ENCODE measurements at regions not wholly inside any gene's neighbourhood (a gene's known extent, or its start where the extent isn't known, plus 50 kb on each side); places are given as distances from the start of the nearest gene placed in this dataset.

DNA sequence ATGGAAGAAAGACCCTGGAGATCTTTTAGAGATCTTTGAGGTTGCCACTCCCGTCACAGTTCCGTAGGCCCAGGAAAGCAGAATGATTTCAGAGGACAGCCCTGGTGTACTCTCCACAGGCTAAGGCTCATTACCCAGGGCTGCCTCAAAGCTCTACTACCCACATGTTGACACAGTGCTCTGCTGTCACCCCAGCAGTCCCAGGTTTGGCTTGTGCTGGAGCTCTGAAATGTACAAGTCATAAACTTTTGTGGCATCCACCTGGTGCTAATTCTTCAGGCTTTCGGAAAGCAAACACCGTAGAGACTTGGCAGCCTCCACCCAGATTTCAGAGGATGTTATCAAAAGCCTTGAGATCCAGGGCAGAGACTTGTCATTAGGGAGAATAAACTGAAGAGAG, 136.5 kb downstream of the MTRR start:
- H3K79me2 ChIP-seq (ENCODE audit: insufficient read depth, low read length), result no peaks in the 10 kb centered on the region
- no peaks in the 10 kb centered on the region for H3K36me3 ChIP-seq (replicated peaks in 1 of 2; ENCODE audit: control insufficient read depth in 1 of 2, insufficient read depth in 2 of 2, low read length in 2 of 2)
- no peak overlapping the region for H3K4me2 ChIP-seq (ENCODE audit: low read depth, low read length)
- TF ChIP-seq, protein P1, sequence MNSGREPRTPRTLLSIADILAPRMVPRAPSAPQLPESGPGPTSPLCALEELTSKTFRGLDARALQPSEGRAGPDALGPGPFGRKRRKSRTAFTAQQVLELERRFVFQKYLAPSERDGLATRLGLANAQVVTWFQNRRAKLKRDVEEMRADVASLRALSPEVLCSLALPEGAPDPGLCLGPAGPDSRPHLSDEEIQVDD (CRISPR knock-in tag; IDR thresholded peaks at IDR 0.05; ENCODE audit: borderline replicate concordance), result no peak
- no peak for TF ChIP-seq MED1 (CRISPR knock-in tag; IDR thresholded peaks at IDR 0.05)
- TF ChIP-seq RFX3 (CRISPR knock-in tag; IDR thresholded peaks at IDR 0.05), result no peak
- no peak for TF ChIP-seq NPAS2 (CRISPR knock-in tag; IDR thresholded peaks at IDR 0.05; ENCODE audit: borderline replicate concordance)
- TF ChIP-seq, protein P2, sequence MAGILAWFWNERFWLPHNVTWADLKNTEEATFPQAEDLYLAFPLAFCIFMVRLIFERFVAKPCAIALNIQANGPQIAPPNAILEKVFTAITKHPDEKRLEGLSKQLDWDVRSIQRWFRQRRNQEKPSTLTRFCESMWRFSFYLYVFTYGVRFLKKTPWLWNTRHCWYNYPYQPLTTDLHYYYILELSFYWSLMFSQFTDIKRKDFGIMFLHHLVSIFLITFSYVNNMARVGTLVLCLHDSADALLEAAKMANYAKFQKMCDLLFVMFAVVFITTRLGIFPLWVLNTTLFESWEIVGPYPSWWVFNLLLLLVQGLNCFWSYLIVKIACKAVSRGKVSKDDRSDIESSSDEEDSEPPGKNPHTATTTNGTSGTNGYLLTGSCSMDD (CRISPR knock-in tag; IDR thresholded peaks at IDR 0.05), result no peak
- TF ChIP-seq ZEB1 (IDR thresholded peaks at IDR 0.05; ENCODE audit: insufficient replicate concordance, low read depth), result no peak
- TF ChIP-seq RFX5 (IDR thresholded peaks at IDR 0.05; ENCODE audit: low read depth, low read length), result no peak
- TF ChIP-seq ATF1 (CRISPR knock-in tag; IDR thresholded peaks at IDR 0.05), result no peak
- TF ChIP-seq, protein P3, sequence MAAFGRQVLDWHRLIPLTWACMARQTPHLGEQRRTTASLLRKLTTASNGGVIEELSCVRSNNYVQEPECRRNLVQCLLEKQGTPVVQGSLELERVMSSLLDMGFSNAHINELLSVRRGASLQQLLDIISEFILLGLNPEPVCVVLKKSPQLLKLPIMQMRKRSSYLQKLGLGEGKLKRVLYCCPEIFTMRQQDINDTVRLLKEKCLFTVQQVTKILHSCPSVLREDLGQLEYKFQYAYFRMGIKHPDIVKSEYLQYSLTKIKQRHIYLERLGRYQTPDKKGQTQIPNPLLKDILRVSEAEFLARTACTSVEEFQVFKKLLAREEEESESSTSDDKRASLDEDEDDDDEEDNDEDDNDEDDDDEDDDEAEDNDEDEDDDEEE (CRISPR knock-in tag; IDR thresholded peaks at IDR 0.05), result no peak
- TF ChIP-seq, protein P4, sequence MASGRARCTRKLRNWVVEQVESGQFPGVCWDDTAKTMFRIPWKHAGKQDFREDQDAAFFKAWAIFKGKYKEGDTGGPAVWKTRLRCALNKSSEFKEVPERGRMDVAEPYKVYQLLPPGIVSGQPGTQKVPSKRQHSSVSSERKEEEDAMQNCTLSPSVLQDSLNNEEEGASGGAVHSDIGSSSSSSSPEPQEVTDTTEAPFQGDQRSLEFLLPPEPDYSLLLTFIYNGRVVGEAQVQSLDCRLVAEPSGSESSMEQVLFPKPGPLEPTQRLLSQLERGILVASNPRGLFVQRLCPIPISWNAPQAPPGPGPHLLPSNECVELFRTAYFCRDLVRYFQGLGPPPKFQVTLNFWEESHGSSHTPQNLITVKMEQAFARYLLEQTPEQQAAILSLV (CRISPR knock-in tag; IDR thresholded peaks at IDR 0.05; ENCODE audit: borderline replicate concordance), result no peak
- TF ChIP-seq KAT2B (IDR thresholded peaks at IDR 0.05; ENCODE audit: borderline replicate concordance, low read depth, low read length), result no peak
- TF ChIP-seq, protein P5, sequence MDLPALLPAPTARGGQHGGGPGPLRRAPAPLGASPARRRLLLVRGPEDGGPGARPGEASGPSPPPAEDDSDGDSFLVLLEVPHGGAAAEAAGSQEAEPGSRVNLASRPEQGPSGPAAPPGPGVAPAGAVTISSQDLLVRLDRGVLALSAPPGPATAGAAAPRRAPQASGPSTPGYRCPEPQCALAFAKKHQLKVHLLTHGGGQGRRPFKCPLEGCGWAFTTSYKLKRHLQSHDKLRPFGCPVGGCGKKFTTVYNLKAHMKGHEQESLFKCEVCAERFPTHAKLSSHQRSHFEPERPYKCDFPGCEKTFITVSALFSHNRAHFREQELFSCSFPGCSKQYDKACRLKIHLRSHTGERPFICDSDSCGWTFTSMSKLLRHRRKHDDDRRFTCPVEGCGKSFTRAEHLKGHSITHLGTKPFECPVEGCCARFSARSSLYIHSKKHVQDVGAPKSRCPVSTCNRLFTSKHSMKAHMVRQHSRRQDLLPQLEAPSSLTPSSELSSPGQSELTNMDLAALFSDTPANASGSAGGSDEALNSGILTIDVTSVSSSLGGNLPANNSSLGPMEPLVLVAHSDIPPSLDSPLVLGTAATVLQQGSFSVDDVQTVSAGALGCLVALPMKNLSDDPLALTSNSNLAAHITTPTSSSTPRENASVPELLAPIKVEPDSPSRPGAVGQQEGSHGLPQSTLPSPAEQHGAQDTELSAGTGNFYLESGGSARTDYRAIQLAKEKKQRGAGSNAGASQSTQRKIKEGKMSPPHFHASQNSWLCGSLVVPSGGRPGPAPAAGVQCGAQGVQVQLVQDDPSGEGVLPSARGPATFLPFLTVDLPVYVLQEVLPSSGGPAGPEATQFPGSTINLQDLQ (CRISPR knock-in tag; IDR thresholded peaks at IDR 0.05), result no peak
- TF ChIP-seq ZNF569 (CRISPR knock-in tag; IDR thresholded peaks at IDR 0.05; ENCODE audit: borderline replicate concordance), result no peak
- TF ChIP-seq, protein P6, sequence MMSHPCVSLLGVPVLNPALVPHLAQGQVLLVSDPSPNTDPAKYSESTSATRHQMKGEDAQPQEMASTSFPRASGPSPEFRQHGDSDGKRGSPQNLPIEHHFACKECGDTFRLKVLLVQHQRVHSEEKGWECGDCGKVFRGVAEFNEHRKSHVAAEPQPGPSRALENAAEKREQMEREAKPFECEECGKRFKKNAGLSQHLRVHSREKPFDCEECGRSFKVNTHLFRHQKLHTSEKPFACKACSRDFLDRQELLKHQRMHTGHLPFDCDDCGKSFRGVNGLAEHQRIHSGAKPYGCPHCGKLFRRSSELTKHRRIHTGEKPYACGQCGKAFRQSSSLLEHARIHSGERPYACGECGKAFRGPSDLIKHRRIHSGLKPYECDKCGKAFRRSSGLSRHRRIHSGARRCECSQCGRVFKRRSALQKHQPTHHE (CRISPR knock-in tag; IDR thresholded peaks at IDR 0.05; ENCODE audit: borderline replicate concordance), result no peak
- TF ChIP-seq, protein P7, sequence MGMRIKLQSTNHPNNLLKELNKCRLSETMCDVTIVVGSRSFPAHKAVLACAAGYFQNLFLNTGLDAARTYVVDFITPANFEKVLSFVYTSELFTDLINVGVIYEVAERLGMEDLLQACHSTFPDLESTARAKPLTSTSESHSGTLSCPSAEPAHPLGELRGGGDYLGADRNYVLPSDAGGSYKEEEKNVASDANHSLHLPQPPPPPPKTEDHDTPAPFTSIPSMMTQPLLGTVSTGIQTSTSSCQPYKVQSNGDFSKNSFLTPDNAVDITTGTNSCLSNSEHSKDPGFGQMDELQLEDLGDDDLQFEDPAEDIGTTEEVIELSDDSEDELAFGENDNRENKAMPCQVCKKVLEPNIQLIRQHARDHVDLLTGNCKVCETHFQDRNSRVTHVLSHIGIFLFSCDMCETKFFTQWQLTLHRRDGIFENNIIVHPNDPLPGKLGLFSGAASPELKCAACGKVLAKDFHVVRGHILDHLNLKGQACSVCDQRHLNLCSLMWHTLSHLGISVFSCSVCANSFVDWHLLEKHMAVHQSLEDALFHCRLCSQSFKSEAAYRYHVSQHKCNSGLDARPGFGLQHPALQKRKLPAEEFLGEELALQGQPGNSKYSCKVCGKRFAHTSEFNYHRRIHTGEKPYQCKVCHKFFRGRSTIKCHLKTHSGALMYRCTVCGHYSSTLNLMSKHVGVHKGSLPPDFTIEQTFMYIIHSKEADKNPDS (CRISPR knock-in tag; IDR thresholded peaks at IDR 0.05), result no peak
- H3K4me1 ChIP-seq (ENCODE audit: insufficient read depth, low read length), result no peaks in the 10 kb centered on the region
- no peak overlapping the region for H3K27ac ChIP-seq (ENCODE audit: extremely low read length, insufficient read depth, low read length)
- WGBS (ENCODE audit: low lambda C conversion rate), result 70% methylated on average over 4 of the region's 4 CpGs
- no peaks in the 10 kb centered on the region for H4K20me1 ChIP-seq (ENCODE audit: insufficient read depth, low read length)
- CTCF ChIA-PET (ENCODE audit: low intra/inter-chr PET ratio, low total read pairs), result no interaction called here
- FAIRE-seq, result no peak
- no peaks in the 10 kb centered on the region; the same call in 1 of the 2 replicates for H3K9me3 ChIP-seq (ENCODE audit: low read length)
- no peak overlapping the region for H2AFZ ChIP-seq (ENCODE audit: low read length)
- no peaks in the 10 kb centered on the region for H3K27me3 ChIP-seq (ENCODE audit: control insufficient read depth in 1 of 2, insufficient read depth in 2 of 2, low read length in 2 of 2)
- intact Hi-C loops (cut with micrococcal nuclease; ENCODE audit: unreplicated experiment), result no loop called here
- POLR2A ChIA-PET, result no interaction called here
- ATAC-seq, result no peak
- in situ Hi-C loops (cut with HindIII; ENCODE audit: extremely low pct_ligation_motif_present, low pct_unique_long_range_greater_than_20kb), result no loop called here
- no peak overlapping the region for H3K9ac ChIP-seq (ENCODE audit: insufficient read depth, low read depth, low read length)
- no peak for DNase-seq (ENCODE audit: low spot score)
- no TSS peak for BruUV-seq (replicated peaks)
- H3K4me3 ChIP-seq (replicated peaks in 1 of 3; ENCODE audit: insufficient read depth in 1 of 3, low read depth in 2 of 3, low read length in 3 of 3), result no peak overlapping the region
